NCI-H526 treated with DMSO at 0.1 percent for 48 hours (cell line): ENCODE measurements at regions not wholly inside any gene's neighbourhood (a gene's known extent, or its start where the extent isn't known, plus 50 kb on each side); places are given as distances from the start of the nearest gene placed in this dataset.
"Not testable (repeated sequence)": the region's sequence is repeated elsewhere in the genome, so short reads cannot be mapped to it uniquely, and the experiment has no call there.

ENCODE experiments used
- DNase-seq: peaks from one replicate; lab custom pipeline; 2025; lab: John Stamatoyannopoulos, UW

- DNase-seq, result no peak
Measured at GRCh38 chr2:184339966-184340365, 258.4 kb upstream of the ZNF804A start.

- DNase-seq, result no peak
Measured at GRCh38 chr2:184346338-184346862, 251.9 kb upstream of the ZNF804A start.

GRCh38 chr2:184351126-184351525, 247.2 kb upstream of the ZNF804A start:
- no peak for DNase-seq

GRCh38 chr2:184357033-184357432, 241.3 kb upstream of the ZNF804A start:
- DNase-seq, result no peak

GRCh38 chr2:184359379-184359778, 238.9 kb upstream of the ZNF804A start:
- DNase-seq, result no peak

GRCh38 chr2:184363213-184363612, 235.1 kb upstream of the ZNF804A start:
- DNase-seq, result peak; percentile 13

- DNase-seq, result no peak
Measured at GRCh38 chr2:184367211-184367610, 231.1 kb upstream of the ZNF804A start.

GRCh38 chr2:184369307-184369706, 229.0 kb upstream of the ZNF804A start:
- DNase-seq, result no peak

- DNase-seq, result no peak
Measured at GRCh38 chr2:184370954-184371353, 227.4 kb upstream of the ZNF804A start.

- DNase-seq, result no peak
Measured at GRCh38 chr2:184371641-184372040, 226.7 kb upstream of the ZNF804A start.

GRCh38 chr2:184372484-184372883, 225.8 kb upstream of the ZNF804A start:
- DNase-seq, result no peak

GRCh38 chr2:184394642-184395041, 203.7 kb upstream of the ZNF804A start:
- DNase-seq, result no peak

GRCh38 chr2:184402381-184402780, 195.9 kb upstream of the ZNF804A start:
- no peak for DNase-seq

- DNase-seq, result not testable (repeated sequence)
Measured at GRCh38 chr2:184407041-184407630, 191.2 kb upstream of the ZNF804A start.

GRCh38 chr2:184410160-184410559, 188.2 kb upstream of the ZNF804A start:
- DNase-seq, result no peak

GRCh38 chr2:184413221-184413620, 185.1 kb upstream of the ZNF804A start:
- no peak for DNase-seq

GRCh38 chr2:184413671-184414229, 184.6 kb upstream of the ZNF804A start:
- no peak for DNase-seq

- DNase-seq, result no peak
Measured at GRCh38 chr2:184416146-184416913, 182.0 kb upstream of the ZNF804A start.

GRCh38 chr2:184419744-184420143, 178.6 kb upstream of the ZNF804A start:
- DNase-seq, result no peak

GRCh38 chr2:184421456-184421855, 176.9 kb upstream of the ZNF804A start:
- not testable (repeated sequence) for DNase-seq

- DNase-seq, result no peak
Measured at GRCh38 chr2:184425083-184425482, 173.2 kb upstream of the ZNF804A start.

GRCh38 chr2:184444217-184444616, 154.1 kb upstream of the ZNF804A start:
- DNase-seq, result no peak

GRCh38 chr2:184444623-184445223, 153.6 kb upstream of the ZNF804A start:
- DNase-seq, result no peak
